Peyer's patch (tissue), 4 donors: ENCODE measurements at regions not wholly inside any gene's neighbourhood (a gene's known extent, or its start where the extent isn't known, plus 50 kb on each side); places are given as distances from the start of the nearest gene placed in this dataset.

ENCODE experiments used
- POLR2A ChIP-seq, 2 donors: fragments of 450-650 bp; IDR thresholded peaks; one replicate each; pipeline ENCODE4 v1.5.1; 2017; ENCODE audit warnings: antibody characterized with exemption in 2 of 2, mild to moderate bottlenecking in 2 of 2, moderate library complexity in 2 of 2
- TF ChIP-seq, protein P1 (sequence below), 6 experiments: fragments of 450-650 bp in 4 of 6; fragments of 200-600 bp in 2 of 6; sonication (generic) in 1 of 6; IDR thresholded peaks; one replicate each; pipeline ENCODE4 v1.5.1; 2017 to 2019; ENCODE audit warnings: antibody characterized with exemption in 6 of 6, mild to moderate bottlenecking in 3 of 6, moderate library complexity in 1 of 6

DNA sequence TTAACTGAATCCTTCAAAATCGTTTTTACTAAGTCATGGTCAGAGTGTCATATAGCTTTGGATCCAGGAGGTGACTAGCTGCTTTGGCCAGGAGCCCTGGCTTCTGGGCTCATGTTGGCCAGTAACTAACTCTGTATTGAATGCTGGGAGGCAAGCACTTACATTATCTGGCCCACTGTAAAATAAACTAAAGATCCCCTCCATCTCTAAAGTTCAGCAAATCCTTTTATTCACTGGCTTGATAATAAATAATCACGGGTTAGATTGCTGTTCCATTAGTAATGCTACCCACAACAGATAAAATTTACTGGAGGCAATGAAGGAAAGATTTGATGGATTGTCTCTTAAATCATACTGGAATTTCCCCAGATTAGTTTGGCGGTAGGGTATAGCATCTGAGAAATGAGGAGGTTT, 382.2 kb upstream of the TLE4 start:
- TF ChIP-seq, protein P1, sequence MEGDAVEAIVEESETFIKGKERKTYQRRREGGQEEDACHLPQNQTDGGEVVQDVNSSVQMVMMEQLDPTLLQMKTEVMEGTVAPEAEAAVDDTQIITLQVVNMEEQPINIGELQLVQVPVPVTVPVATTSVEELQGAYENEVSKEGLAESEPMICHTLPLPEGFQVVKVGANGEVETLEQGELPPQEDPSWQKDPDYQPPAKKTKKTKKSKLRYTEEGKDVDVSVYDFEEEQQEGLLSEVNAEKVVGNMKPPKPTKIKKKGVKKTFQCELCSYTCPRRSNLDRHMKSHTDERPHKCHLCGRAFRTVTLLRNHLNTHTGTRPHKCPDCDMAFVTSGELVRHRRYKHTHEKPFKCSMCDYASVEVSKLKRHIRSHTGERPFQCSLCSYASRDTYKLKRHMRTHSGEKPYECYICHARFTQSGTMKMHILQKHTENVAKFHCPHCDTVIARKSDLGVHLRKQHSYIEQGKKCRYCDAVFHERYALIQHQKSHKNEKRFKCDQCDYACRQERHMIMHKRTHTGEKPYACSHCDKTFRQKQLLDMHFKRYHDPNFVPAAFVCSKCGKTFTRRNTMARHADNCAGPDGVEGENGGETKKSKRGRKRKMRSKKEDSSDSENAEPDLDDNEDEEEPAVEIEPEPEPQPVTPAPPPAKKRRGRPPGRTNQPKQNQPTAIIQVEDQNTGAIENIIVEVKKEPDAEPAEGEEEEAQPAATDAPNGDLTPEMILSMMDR (IDR thresholded peaks at IDR 0.05) = no peak
- TF ChIP-seq POLR2A (IDR thresholded peaks at IDR 0.05) = no peak
